Right cardiac atrium (tissue), 5 donors: ENCODE measurements at regions not wholly inside any gene's neighbourhood (a gene's known extent, or its start where the extent isn't known, plus 50 kb on each side); places are given as distances from the start of the nearest gene placed in this dataset.
"Not testable (repeated sequence)": the region's sequence is repeated elsewhere in the genome, so short reads cannot be mapped to it uniquely, and the experiment has no call there.

Experiments used
- ATAC-seq, 2 donors: fragments of 200-7000 bp; cut with Tn5 transposase; one replicate each; pipeline versions ENCODE4 v1.8.0 to v1.9.1; 2020; ENCODE audit warnings: moderate library complexity in 2 of 2, mild to moderate bottlenecking in 1 of 2
- DNase-seq, 3 donors: peaks; one replicate each; pipeline ENCODE4 v3.0.0-alpha.2; 2020
- H3K27ac ChIP-seq: one replicate; pipeline ENCODE4 v1.5.1; 2013; ENCODE audit warnings: mild to moderate bottlenecking, low read length, control low read depth, moderate library complexity
- H3K27me3 ChIP-seq: one replicate; pipeline ENCODE4 v1.6.1; 2013; ENCODE audit not compliant: control insufficient read depth, insufficient read depth
- H3K4me1 ChIP-seq: one replicate; pipeline ENCODE4 v1.6.1; 2013; ENCODE audit warnings: low read length; ENCODE audit not compliant: control insufficient read depth, insufficient read depth
- H3K4me3 ChIP-seq: one replicate; pipeline ENCODE4 v1.5.1; 2013; ENCODE audit warnings: low read length, control low read depth
- H3K9me3 ChIP-seq: one replicate; pipeline ENCODE4 v1.6.1; 2013; ENCODE audit warnings: low read length; ENCODE audit not compliant: control insufficient read depth
- WGBS: extraction: QIAGEN DNeasy Blood & Tissue Kit; methylation state at CpG from one replicate; pipeline ENCODE4 v1.1.7; 2013; 5-methylcytosine and 5-hydroxymethylcytosine counted together
- intact Hi-C, 4 donors: fragments of 100-400 bp; cut with DNase I; formaldehyde crosslinking; loops; one replicate each; pipeline versions ENCODE4 v1.11.0 to v1.14.0; 2022 to 2023
- donor health status: healthy with polysubstance abuse.
- donor health status: DM: no; HTN: yes; CAD: no.
- donor health status: DM: no; HTN: no; CAD: no.
- donor health status: DM: no; HTN: yes; CAD: no; lungs with severe emphysema.
- donor health status: DM: yes; HTN: yes; CAD: no.

DNA sequence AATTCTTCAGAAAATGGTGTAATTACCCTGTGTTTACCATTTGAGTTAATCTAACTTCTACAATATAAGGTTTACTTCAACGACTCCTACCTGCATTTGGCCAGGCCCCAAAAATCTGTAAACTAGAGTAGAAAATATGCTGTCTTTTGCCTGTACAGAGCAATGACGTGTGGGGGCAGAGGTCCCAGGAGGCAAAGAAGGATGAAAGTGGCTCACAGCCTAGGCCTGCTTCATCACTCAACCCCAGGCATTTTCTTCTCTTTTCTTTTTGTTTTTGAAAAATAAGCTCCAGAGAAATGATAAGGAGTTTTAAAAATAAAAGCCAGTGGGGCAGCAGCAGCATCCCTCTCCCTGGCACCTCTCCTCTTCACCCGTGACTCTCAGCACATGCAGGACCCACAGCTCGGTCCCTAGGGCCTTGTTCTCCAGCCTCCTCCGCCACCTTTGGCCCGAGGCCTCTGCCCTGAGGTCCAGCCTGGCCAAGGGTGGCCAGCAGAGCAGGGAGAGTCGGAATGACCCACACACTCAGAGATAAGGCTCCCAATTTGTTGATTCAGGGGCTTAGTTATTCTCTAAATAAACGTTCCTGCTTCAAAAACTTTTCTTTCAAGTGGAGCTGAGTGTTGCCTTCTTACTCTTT is 76.6 kb upstream of the ADRA1D start:
- H3K27me3 ChIP-seq, result no peaks in the 10 kb centered on the region
- 44% methylated on average over 8 of the region's 8 CpGs for WGBS
- intact Hi-C loops, result no loop called here
- peak in 2 of 3 donors; percentile 54 to 66 for DNase-seq
- no peak overlapping the region for H3K4me3 ChIP-seq
- no peaks in the 10 kb centered on the region for H3K4me1 ChIP-seq
- H3K27ac ChIP-seq, result no peak overlapping the region
- ATAC-seq, result peak in 1 of 2 donors; percentile 65
- no peaks in the 10 kb centered on the region for H3K9me3 ChIP-seq

DNA sequence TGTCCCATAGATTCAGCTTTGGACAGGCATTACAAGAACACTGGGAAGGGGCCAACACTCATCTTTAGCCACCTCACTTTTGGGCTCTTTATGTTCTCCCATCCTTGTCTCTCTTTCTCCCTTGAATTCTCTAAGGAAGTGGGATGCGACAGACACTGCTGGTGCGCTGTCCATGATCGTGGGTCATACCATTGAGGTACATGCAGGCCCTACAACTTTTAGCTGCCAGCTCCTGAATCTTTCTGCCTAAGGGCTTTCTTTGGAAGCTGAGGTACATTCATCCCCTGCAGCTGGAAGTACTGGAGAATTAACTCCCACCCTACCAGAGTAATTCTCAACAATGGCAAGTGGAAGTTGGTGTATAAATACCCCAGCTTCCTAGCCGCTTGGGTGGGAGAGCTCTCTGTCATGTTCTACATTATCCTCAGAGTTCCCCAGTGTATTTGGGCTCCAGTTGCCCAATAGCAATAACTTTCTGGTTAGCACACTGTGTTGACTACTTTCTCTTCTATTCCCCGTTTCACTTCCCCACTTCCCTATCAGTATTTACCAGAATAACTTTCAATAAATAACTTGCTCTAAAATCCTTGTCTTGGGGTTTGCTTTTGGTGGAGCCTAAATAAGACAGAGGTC is 75.6 kb upstream of the ADRA1D start:
- no peaks in the 10 kb centered on the region for H3K4me1 ChIP-seq
- DNase-seq (no peak), ATAC-seq (no peak)
- no peak overlapping the region for H3K4me3 ChIP-seq
- H3K27ac ChIP-seq, result no peak overlapping the region
- intact Hi-C loops, result no loop called here
- no peaks in the 10 kb centered on the region for H3K9me3 ChIP-seq
- H3K27me3 ChIP-seq, result no peaks in the 10 kb centered on the region
- WGBS, result 86% methylated on average over 5 of the region's 5 CpGs

DNA sequence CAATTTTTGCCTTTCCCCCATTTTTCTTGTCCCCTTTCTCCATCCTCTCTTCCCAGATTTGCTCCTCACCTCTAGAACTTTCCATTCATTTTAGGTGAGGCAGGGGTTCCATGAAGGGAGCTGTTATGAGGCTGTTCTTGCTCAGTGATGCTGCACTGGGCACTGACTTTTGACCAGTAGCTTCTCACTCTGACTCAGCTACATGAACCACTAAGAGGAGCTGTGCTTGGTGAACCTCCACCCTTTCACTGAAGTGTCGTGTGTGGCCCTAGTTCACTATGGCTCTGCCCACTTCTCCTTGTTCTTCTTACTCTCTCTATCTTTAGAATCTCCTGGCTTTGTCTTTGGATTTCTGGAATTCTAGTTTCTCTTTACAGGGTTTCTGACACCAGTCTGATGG is 73.4 kb upstream of the ADRA1D start:
- H3K4me1 ChIP-seq, result no peaks in the 10 kb centered on the region
- ATAC-seq (no peak), DNase-seq (no peak)
- H3K27ac ChIP-seq, result no peak overlapping the region
- intact Hi-C loops, result no loop called here
- no peak overlapping the region for H3K4me3 ChIP-seq
- WGBS, result 86% methylated on average over 1 of the region's 1 CpG
- H3K9me3 ChIP-seq, result no peaks in the 10 kb centered on the region
- no peaks in the 10 kb centered on the region for H3K27me3 ChIP-seq

DNA sequence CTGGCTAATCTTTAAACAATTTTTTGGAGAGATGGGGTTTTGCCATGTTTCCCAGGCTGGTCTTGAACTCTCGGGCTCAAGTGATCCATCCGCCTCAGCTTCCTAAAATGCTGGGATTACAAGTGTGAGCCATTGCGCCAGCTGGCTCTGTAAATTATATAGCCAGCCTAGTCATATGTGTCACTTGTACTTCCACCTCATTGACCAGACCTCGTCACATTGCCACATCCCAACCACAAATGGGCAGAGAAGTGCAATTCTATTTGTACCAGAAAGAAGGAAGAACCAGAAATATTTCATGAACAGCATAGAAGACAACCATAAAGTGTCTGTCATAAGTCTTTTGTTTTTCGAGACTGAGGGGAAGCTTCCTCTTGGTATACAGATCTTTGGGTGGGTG is 71.2 kb upstream of the ADRA1D start:
- no peaks in the 10 kb centered on the region for H3K9me3 ChIP-seq
- no peak for ATAC-seq
- no peaks in the 10 kb centered on the region for H3K4me1 ChIP-seq
- H3K27me3 ChIP-seq, result no peaks in the 10 kb centered on the region
- no peak overlapping the region for H3K27ac ChIP-seq
- peak in 1 of 3 donors; percentile 49 for DNase-seq
- H3K4me3 ChIP-seq, result no peak overlapping the region
- intact Hi-C loops, result no loop called here
- WGBS, result 81% methylated on average over 5 of the region's 5 CpGs

DNA sequence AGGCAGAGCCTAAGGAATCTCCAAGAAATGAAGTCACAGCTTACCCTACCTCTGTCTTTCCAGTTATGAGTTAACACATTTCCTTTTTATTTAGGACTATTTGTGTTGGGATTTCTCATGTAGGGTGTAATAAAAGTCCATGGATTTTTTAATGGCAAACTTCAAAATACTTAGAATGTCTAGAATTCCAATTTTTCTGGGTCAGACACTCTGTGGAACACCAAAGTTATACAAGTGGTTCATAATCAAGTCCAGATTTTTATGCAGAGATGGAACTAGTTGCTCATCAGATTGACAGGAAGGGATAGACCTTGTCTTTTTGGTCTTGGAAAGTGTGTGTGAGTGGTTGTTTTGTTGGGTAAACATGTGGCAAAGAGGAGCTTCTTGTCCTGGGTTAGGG is 69.8 kb upstream of the ADRA1D start:
- intact Hi-C loops, result no loop called here
- no peaks in the 10 kb centered on the region for H3K9me3 ChIP-seq
- DNase-seq (no peak), ATAC-seq (no peak)
- H3K4me3 ChIP-seq, result no peak overlapping the region
- H3K4me1 ChIP-seq, result no peaks in the 10 kb centered on the region
- no peak overlapping the region for H3K27ac ChIP-seq
- no peaks in the 10 kb centered on the region for H3K27me3 ChIP-seq

DNA sequence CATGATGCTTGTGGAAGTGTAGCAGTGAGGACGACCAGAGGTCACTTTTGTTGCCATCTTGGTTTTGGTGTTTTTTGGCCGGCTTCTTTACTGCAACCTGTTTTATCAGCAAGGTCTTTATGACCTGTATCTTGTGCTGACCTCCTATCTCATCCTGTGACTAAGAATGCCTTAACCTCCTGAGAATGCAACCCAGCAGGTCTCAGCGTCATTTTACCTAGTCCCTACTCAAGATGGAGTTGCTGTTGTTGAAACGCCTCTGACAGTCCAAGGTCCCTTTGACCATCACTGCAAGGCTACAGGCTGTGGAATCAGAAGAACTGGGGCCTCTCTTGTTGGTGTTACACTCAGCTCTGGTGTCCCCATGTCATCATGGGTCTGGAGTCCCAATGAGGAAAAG is 61.5 kb upstream of the ADRA1D start:
- H3K27ac ChIP-seq, DNase-seq, H3K4me1 ChIP-seq, H3K4me3 ChIP-seq, intact Hi-C loops, ATAC-seq, H3K9me3 ChIP-seq, H3K27me3 ChIP-seq: not testable (repeated sequence)
- WGBS, result 79% methylated on average over 4 of the region's 4 CpGs

DNA sequence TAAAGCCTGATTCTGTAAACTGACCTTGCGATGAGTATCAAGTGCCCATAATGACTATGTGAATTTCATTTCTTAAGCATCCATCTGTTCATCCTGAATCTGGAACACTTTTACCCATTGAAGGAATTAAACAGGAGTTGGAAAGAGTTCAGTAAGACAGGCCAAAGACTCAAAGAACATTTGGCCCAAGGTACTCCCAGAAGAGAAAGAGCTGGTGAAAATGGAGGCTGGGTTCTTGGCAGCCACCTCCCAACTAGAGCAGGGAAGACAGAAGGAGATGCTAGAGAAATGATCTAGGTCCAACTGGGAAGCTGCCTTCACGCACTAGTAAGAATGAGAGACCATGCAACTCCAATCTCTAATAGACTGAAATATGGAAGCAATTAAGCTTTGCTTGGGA is 57.1 kb upstream of the ADRA1D start:
- no peaks in the 10 kb centered on the region for H3K4me1 ChIP-seq
- no peaks in the 10 kb centered on the region for H3K27me3 ChIP-seq
- no peaks in the 10 kb centered on the region for H3K9me3 ChIP-seq
- no peak overlapping the region for H3K4me3 ChIP-seq
- WGBS, result 85% methylated on average over 2 of the region's 2 CpGs
- ATAC-seq, result no peak
- no peak overlapping the region for H3K27ac ChIP-seq
- DNase-seq, result no peak
- intact Hi-C loops, result no loop called here

DNA sequence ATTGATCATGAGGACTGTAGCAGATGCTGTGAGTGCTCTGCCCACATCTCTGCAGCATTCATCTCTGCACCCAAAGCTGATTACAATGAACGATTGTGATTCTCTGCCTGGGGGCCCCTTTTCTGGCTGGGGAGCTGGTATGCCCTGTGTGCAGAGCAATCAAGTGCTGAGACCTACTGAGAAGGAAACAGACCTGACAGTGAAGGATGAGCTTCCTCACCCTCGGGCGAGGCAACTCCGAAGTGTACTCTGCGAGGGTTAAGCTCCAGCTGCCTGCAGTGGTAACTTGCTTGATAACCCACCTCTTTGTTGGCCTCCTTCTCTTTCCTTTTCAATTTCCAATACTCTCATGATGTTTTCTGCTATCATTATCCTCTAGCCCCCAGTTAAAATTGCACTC is 56.0 kb upstream of the ADRA1D start:
- DNase-seq (no peak), ATAC-seq (no peak)
- Histone ChIP-seq H3K9me3 (no peaks in the 10 kb centered on the region), H3K4me1 (no peaks in the 10 kb centered on the region), H3K27me3 (no peaks in the 10 kb centered on the region), H3K4me3 (no peak overlapping the region), H3K27ac (no peak overlapping the region)
- 55% methylated on average over 5 of the region's 5 CpGs for WGBS
- intact Hi-C loops, result no loop called here

DNA sequence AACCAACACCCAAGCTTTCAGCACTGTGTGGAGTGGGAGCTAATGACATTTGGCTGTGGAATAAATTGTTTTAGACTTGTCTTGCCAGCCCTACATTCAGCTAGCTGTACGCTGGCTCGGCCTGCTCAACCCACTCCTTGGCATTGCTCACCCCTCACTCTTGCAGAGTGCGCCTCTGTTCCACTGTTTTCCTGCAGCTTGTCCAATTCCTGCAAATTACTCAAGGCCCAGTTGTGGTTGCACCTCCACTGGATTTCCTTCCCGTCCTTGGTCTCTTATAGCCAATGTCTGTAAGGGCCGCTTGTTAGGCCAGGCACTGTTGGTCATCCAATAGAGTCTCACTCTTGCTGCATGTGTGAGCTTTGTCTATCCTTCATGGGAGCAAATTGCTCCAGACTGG is 55.5 kb upstream of the ADRA1D start:
- no peaks in the 10 kb centered on the region for H3K27me3 ChIP-seq
- no peaks in the 10 kb centered on the region for H3K4me1 ChIP-seq
- intact Hi-C loops, result no loop called here
- no peak overlapping the region for H3K27ac ChIP-seq
- ATAC-seq (no peak), DNase-seq (no peak)
- no peak overlapping the region for H3K4me3 ChIP-seq
- WGBS, result 84% methylated on average over 5 of the region's 5 CpGs
- H3K9me3 ChIP-seq, result no peaks in the 10 kb centered on the region

DNA sequence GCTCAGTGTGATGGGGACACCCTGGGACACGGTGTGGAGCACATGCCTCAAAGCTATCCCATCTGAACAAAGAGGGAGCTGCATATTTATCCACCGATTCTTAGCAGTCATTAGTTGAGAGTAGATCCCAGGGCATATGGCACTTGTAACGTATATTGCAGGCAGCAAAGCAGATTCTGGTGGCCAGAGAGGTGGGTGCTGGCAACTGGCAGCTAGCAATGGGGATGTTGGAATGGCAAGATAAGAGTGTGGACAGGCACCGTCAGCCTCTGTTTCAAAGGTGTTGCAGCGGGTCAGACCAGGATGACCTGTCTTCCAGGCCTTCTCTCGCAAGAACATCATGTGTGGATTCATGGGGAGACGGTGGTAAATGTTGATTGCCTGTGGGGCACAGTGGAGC is 54.0 kb upstream of the ADRA1D start:
- 81% methylated on average over 7 of the region's 7 CpGs for WGBS
- ATAC-seq, result no peak
- Histone ChIP-seq H3K27me3 (no peaks in the 10 kb centered on the region), H3K4me3 (no peak overlapping the region), H3K27ac (no peak overlapping the region), H3K9me3 (no peaks in the 10 kb centered on the region), H3K4me1 (no peaks in the 10 kb centered on the region)
- no peak for DNase-seq
- intact Hi-C loops, result no loop called here

DNA sequence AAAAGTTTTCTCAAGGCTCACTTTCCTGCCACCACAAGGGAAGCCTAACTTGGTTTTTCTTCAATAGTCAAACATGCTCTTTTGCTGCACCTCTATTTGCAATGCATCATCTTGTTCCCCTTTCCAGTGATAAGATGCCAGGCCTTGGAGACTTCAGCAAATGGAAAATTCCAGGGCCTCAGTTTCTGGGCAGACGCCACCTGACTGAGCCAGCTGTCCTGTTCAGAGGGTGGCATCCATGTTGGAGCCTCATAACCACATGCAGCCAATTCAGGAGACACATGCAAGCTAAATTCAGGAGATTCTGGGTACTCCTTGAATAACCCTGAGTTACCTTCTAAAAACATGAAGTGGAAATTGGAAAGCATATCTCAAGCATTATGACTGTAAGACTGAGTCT is 51.8 kb upstream of the ADRA1D start:
- Histone ChIP-seq H3K27ac (no peak overlapping the region), H3K4me1 (no peaks in the 10 kb centered on the region), H3K27me3 (no peaks in the 10 kb centered on the region), H3K4me3 (no peak overlapping the region), H3K9me3 (no peaks in the 10 kb centered on the region)
- intact Hi-C loops, result no loop called here
- ATAC-seq, result no peak
- no peak for DNase-seq
- WGBS, result 87% methylated on average over 1 of the region's 1 CpG

DNA sequence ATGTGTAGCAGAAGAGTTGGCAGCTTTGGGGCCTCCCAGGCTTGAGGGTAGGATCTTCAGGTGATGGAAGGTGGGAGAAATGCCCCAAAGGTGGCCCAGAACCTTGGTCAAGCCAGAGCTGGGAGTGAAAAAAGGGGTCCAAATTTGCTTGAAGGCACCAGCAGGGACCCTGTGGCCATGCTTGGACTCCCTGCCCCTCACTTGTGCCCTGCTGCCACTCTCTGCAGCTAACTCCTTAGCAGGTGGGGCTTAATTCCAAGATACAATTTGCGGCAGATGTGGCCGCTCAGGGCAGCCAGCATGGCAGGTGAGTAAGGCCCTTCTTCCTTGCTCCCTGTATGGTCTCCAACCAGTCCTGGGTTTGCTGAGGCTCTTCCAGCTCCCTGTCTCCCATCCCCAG is 51.3 kb upstream of the ADRA1D start:
- Histone ChIP-seq H3K27me3 (no peaks in the 10 kb centered on the region), H3K9me3 (no peaks in the 10 kb centered on the region), H3K4me1 (no peaks in the 10 kb centered on the region), H3K4me3 (no peak overlapping the region), H3K27ac (no peak overlapping the region)
- no peak for DNase-seq
- intact Hi-C loops, result no loop called here
- 97% methylated on average over 2 of the region's 2 CpGs for WGBS
- no peak for ATAC-seq
